CD4-positive, CD25-positive, alpha-beta regulatory T cell (primary cell): ENCODE measurements at regions not wholly inside any gene's neighbourhood (a gene's known extent, or its start where the extent isn't known, plus 50 kb on each side); places are given as distances from the start of the nearest gene placed in this dataset.

ENCODE experiments used
- ATAC-seq, 2 donors: fragments of 150-1000 bp; cut with Tn5 transposase; one replicate each; pipeline ENCODE4 v1.10.0; 2021; ENCODE audit warnings: low read depth in 2 of 2, moderate number of reproducible peaks in 2 of 2, moderate library complexity in 1 of 2
- DNase-seq, 3 donors: peaks; one replicate each; pipeline versions ENCODE4 v3.0.0 to v3.0.0-alpha.2; 2012 to 2022; ENCODE audit warnings: mixed read lengths in 1 of 3
- H3K27ac ChIP-seq: one replicate; pipeline ENCODE4 v1.7.0; 2013; ENCODE audit warnings: mild to moderate bottlenecking, low read length; ENCODE audit not compliant: insufficient read depth, poor library complexity, severe bottlenecking
- H3K27me3 ChIP-seq: one replicate; pipeline ENCODE4 v1.7.0; 2013; ENCODE audit warnings: low read length; ENCODE audit not compliant: control insufficient read depth, insufficient read depth
- H3K36me3 ChIP-seq: one replicate; pipeline ENCODE4 v1.7.0; 2013; ENCODE audit warnings: mild to moderate bottlenecking, low read length, moderate library complexity; ENCODE audit not compliant: control insufficient read depth, insufficient read depth
- H3K4me1 ChIP-seq: 2 replicates; pipeline ENCODE4 v1.7.0; 2013; ENCODE audit warnings: mild to moderate bottlenecking, low read length; ENCODE audit not compliant: insufficient read depth, control insufficient read depth, poor library complexity, severe bottlenecking
- H3K4me3 ChIP-seq: one replicate; pipeline ENCODE4 v1.7.0; 2013; ENCODE audit warnings: low read depth, mild to moderate bottlenecking, low read length, moderate library complexity
- H3K9me3 ChIP-seq, 2 experiments: 1 replicate in 1 of 2; 2 replicates in 1 of 2; pipeline ENCODE4 v1.7.0; 2013; ENCODE audit warnings: low read length in 2 of 2, mild to moderate bottlenecking in 1 of 2, moderate library complexity in 1 of 2; ENCODE audit not compliant: control insufficient read depth in 2 of 2
- H3K27ac Mint-ChIP-seq, 3 donors: one replicate each; pipeline ENCODE4 v1.8.0; 2020 to 2022; ENCODE audit warnings: mild to moderate bottlenecking in 3 of 3, mixed read lengths in 3 of 3, moderate library complexity in 2 of 3
- H3K27me3 Mint-ChIP-seq: one replicate; pipeline ENCODE4 v1.8.0; 2022; ENCODE audit warnings: mild to moderate bottlenecking, mixed read lengths
- H3K36me3 Mint-ChIP-seq: one replicate; pipeline ENCODE4 v1.8.0; 2020; ENCODE audit warnings: mixed read lengths
- H3K4me1 Mint-ChIP-seq, 4 donors: one replicate each; pipeline ENCODE4 v1.8.0; 2020 to 2022; ENCODE audit warnings: mixed read lengths in 4 of 4, mild to moderate bottlenecking in 1 of 4
- H3K4me3 Mint-ChIP-seq, 4 donors: one replicate each; pipeline ENCODE4 v1.8.0; 2020 to 2022; ENCODE audit warnings: mild to moderate bottlenecking in 4 of 4, mixed read lengths in 4 of 4, moderate library complexity in 3 of 4
- H3K9me3 Mint-ChIP-seq, 7 donors: one replicate each; pipeline ENCODE4 v1.8.0; 2020 to 2022; ENCODE audit warnings: mixed read lengths in 7 of 7, mild to moderate bottlenecking in 3 of 7, moderate library complexity in 2 of 7

- no peaks in the 10 kb centered on the region for H3K36me3 ChIP-seq
- ATAC-seq (no peak), DNase-seq (peak; percentile 5 to 57 (median 29))
- H3K27me3 ChIP-seq = no peaks in the 10 kb centered on the region
- no peak overlapping the region for H3K27ac ChIP-seq
- H3K4me1 Mint-ChIP-seq = no peaks in the 10 kb centered on the region
- H3K4me3 ChIP-seq = no peak overlapping the region
- H3K27me3 Mint-ChIP-seq = no peaks in the 10 kb centered on the region
- no peaks in the 10 kb centered on the region for H3K9me3 ChIP-seq
- no peaks in the 10 kb centered on the region for H3K4me1 ChIP-seq
- peak overlapping the region in 1 of 3 donors; percentile 32 for H3K27ac Mint-ChIP-seq
- no peaks in the 10 kb centered on the region for H3K9me3 Mint-ChIP-seq
- peak overlapping the region in 1 of 4 donors; percentile 27 for H3K4me3 Mint-ChIP-seq
- H3K36me3 Mint-ChIP-seq = no peaks in the 10 kb centered on the region
Measured at GRCh38 chr11:135075740-135076139, 663.7 kb upstream of the B3GAT1 start.

DNA sequence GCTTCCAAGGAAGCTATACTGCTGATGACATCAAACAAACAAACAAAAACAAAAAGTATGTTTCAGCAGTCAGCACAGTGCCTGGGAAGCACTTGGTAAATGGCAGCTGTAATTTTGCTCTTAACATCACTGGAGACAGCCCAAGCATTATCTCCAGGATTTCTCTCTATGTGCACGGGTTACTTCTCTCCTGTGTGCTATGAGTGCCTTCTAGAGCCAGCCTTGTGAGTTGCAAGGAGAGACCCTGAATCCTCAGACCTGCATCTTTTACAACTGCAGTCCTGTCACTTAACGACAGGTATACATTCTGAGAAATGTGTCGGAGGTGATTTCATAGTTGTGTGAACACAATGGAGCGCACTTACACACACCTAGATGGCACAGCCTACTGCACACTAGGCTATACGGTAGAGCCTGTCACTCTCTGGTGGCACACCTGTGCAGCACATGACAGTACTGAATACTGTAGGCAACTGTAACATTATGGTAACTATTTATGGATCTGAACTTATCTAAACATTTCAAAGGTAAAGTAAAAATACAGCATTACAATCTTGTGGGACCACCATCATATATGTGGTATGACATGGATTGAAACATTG, 662.5 kb upstream of the B3GAT1 start:
- Histone ChIP-seq H3K36me3 (no peaks in the 10 kb centered on the region), H3K9me3 (no peaks in the 10 kb centered on the region), H3K4me1 (no peaks in the 10 kb centered on the region), H3K27ac (no peak overlapping the region), H3K4me3 (no peak overlapping the region), H3K27me3 (no peaks in the 10 kb centered on the region)
- ATAC-seq = no peak
- H3K36me3 Mint-ChIP-seq = no peaks in the 10 kb centered on the region
- peaks cover 0 to 3% (median 0%) of the 10 kb centered on the region in 7 donors for H3K9me3 Mint-ChIP-seq
- no peak overlapping the region for H3K27ac Mint-ChIP-seq
- peak in 1 of 3 donors; percentile 0 for DNase-seq
- no peaks in the 10 kb centered on the region for H3K4me1 Mint-ChIP-seq
- no peaks in the 10 kb centered on the region for H3K27me3 Mint-ChIP-seq
- no peak overlapping the region for H3K4me3 Mint-ChIP-seq

GRCh38 chr11:135073870-135074269, 661.8 kb upstream of the B3GAT1 start:
- Histone ChIP-seq H3K36me3 (no peaks in the 10 kb centered on the region), H3K9me3 (no peaks in the 10 kb centered on the region), H3K4me1 (no peaks in the 10 kb centered on the region), H3K27me3 (no peaks in the 10 kb centered on the region), H3K27ac (no peak overlapping the region), H3K4me3 (no peak overlapping the region)
- Mint-ChIP-seq H3K27me3 (no peaks in the 10 kb centered on the region), H3K4me3 (no peak overlapping the region), H3K36me3 (no peaks in the 10 kb centered on the region), H3K27ac (no peak overlapping the region), H3K4me1 (no peaks in the 10 kb centered on the region), H3K9me3 (peaks cover 0 to 3% (median 0%) of the 10 kb centered on the region in 7 donors)
- DNase-seq (no peak), ATAC-seq (peak in 1 of 2 donors; percentile 20)

DNA sequence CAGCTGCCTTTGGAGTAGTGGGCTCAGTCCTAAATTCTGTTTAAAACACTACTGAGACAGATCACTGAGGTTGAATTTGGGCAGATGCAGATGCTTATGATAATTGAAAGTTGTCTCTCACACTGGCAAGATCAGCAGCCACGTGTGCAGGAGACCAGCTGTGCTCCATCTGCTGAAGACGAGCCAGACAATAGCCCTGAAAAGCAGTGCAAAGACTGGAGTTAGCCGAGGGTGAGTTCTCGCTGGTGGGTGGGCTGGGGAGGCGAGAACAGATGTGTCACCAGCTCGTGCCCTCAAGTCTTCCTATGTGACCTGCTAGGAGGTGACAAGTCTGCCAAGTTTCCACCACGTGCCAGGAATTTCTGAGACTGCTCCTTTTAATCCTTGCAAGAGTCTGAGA, 661.3 kb upstream of the B3GAT1 start:
- H3K4me3 Mint-ChIP-seq = no peak overlapping the region
- H3K4me1 Mint-ChIP-seq = no peaks in the 10 kb centered on the region
- no peaks in the 10 kb centered on the region for H3K27me3 ChIP-seq
- H3K27ac ChIP-seq = no peak overlapping the region
- H3K4me3 ChIP-seq = no peak overlapping the region
- no peaks in the 10 kb centered on the region for H3K9me3 ChIP-seq
- no peaks in the 10 kb centered on the region for H3K27me3 Mint-ChIP-seq
- no peaks in the 10 kb centered on the region for H3K4me1 ChIP-seq
- DNase-seq (no peak), ATAC-seq (no peak)
- no peaks in the 10 kb centered on the region for H3K36me3 Mint-ChIP-seq
- peaks cover 0 to 3% (median 0%) of the 10 kb centered on the region in 7 donors for H3K9me3 Mint-ChIP-seq
- no peaks in the 10 kb centered on the region for H3K36me3 ChIP-seq
- peak overlapping the region in 1 of 3 donors; percentile 52 for H3K27ac Mint-ChIP-seq

GRCh38 chr11:135069890-135070289, 657.8 kb upstream of the B3GAT1 start:
- Mint-ChIP-seq H3K4me1 (no peaks in the 10 kb centered on the region), H3K4me3 (no peak overlapping the region), H3K9me3 (peaks cover 0 to 3% (median 0%) of the 10 kb centered on the region in 7 donors), H3K27me3 (no peaks in the 10 kb centered on the region), H3K36me3 (no peaks in the 10 kb centered on the region), H3K27ac (no peak overlapping the region)
- Histone ChIP-seq H3K36me3 (no peaks in the 10 kb centered on the region), H3K27ac (no peak overlapping the region), H3K27me3 (no peaks in the 10 kb centered on the region), H3K9me3 (no peaks in the 10 kb centered on the region), H3K4me3 (no peak overlapping the region), H3K4me1 (no peaks in the 10 kb centered on the region)
- ATAC-seq (no peak), DNase-seq (no peak)

DNA sequence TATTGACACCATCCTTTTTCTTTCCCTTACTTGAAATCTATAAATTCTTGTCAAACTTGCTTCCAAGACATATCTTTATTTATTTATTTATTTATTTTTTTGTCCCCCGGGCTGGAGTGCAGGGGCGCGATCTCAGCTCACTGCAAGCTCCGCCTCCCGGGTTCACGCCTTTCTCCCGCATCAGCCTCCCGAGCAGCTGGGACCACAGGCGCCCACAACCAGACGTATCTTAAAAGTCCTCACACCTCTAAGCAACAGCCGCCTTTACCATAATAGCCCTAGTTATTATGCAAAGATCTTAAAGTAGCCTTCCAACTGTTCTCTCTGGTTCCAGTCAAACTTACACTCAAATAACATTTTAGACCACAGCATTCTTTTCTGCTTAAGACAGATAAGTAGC, 657.0 kb upstream of the B3GAT1 start:
- Mint-ChIP-seq H3K9me3 (peaks cover 0 to 4% (median 1%) of the 10 kb centered on the region in 7 donors), H3K27ac (no peak overlapping the region), H3K4me1 (no peaks in the 10 kb centered on the region), H3K4me3 (no peak overlapping the region), H3K36me3 (no peaks in the 10 kb centered on the region), H3K27me3 (no peaks in the 10 kb centered on the region)
- no peak for DNase-seq
- ATAC-seq = no peak
- H3K36me3 ChIP-seq = no peaks in the 10 kb centered on the region
- no peak overlapping the region for H3K4me3 ChIP-seq
- no peaks in the 10 kb centered on the region for H3K4me1 ChIP-seq
- H3K27ac ChIP-seq = no peak overlapping the region
- H3K27me3 ChIP-seq = no peaks in the 10 kb centered on the region
- no peaks in the 10 kb centered on the region for H3K9me3 ChIP-seq

- H3K27ac ChIP-seq = no peak overlapping the region
- H3K27ac Mint-ChIP-seq = no peak overlapping the region
- no peaks in the 10 kb centered on the region for H3K4me1 ChIP-seq
- H3K27me3 ChIP-seq = peaks cover 2% of the 10 kb centered on the region
- peaks cover 12 to 20% of the 10 kb centered on the region in 2 experiments for H3K9me3 ChIP-seq
- no peaks in the 10 kb centered on the region for H3K36me3 Mint-ChIP-seq
- ATAC-seq (no peak), DNase-seq (no peak)
- no peak overlapping the region for H3K4me3 Mint-ChIP-seq
- H3K4me1 Mint-ChIP-seq = no peaks in the 10 kb centered on the region
- no peak overlapping the region for H3K4me3 ChIP-seq
- peaks cover 2 to 29% (median 8%) of the 10 kb centered on the region in 7 donors for H3K9me3 Mint-ChIP-seq
- no peaks in the 10 kb centered on the region for H3K36me3 ChIP-seq
- H3K27me3 Mint-ChIP-seq = peaks cover 4% of the 10 kb centered on the region
Measured at GRCh38 chr11:135062994-135063393, 651.0 kb upstream of the B3GAT1 start.

- Mint-ChIP-seq H3K27me3 (peaks cover 4% of the 10 kb centered on the region), H3K36me3 (no peaks in the 10 kb centered on the region), H3K27ac (no peak overlapping the region), H3K4me1 (no peaks in the 10 kb centered on the region), H3K9me3 (peaks cover 2 to 29% (median 8%) of the 10 kb centered on the region in 7 donors), H3K4me3 (no peak overlapping the region)
- no peaks in the 10 kb centered on the region for H3K4me1 ChIP-seq
- H3K27ac ChIP-seq = no peak overlapping the region
- H3K4me3 ChIP-seq = no peak overlapping the region
- no peak for ATAC-seq
- H3K9me3 ChIP-seq = peaks cover 12 to 20% of the 10 kb centered on the region in 2 experiments
- no peaks in the 10 kb centered on the region for H3K36me3 ChIP-seq
- peaks cover 2% of the 10 kb centered on the region for H3K27me3 ChIP-seq
- no peak for DNase-seq
Measured at GRCh38 chr11:135061166-135061565, 649.1 kb upstream of the B3GAT1 start.
